HG03095 (cell line): ENCODE measurements at regions not wholly inside any gene's neighbourhood (a gene's known extent, or its start where the extent isn't known, plus 50 kb on each side); places are given as distances from the start of the nearest gene placed in this dataset.
"Not testable (repeated sequence)": the region's sequence is repeated elsewhere in the genome, so short reads cannot be mapped to it uniquely, and the experiment has no call there.

Experiments used
- ATAC-seq: cut with Tn5 transposase; IDR thresholded peaks from one replicate; pipeline ENCODE4 v1.9.1; 2021; ENCODE audit warnings: moderate library complexity; ENCODE audit not compliant: unreplicated experiment

GRCh38 chr7:108810756-108811385 is 241.2 kb downstream of the DNAJB9 start:
- ATAC-seq, result no peak

- no peak for ATAC-seq
Observed at GRCh38 chr7:108813251-108814014, 243.8 kb downstream of the DNAJB9 start.

- ATAC-seq, result no peak
Observed at GRCh38 chr7:108815815-108816214, 246.1 kb downstream of the DNAJB9 start.

GRCh38 chr7:108818742-108819141 is 249.1 kb downstream of the DNAJB9 start:
- no peak for ATAC-seq

- ATAC-seq, result no peak
Observed at GRCh38 chr7:108824840-108825580, 255.3 kb downstream of the DNAJB9 start.

GRCh38 chr7:108825581-108825909 is 255.9 kb downstream of the DNAJB9 start:
- no peak for ATAC-seq

- ATAC-seq, result no peak
Observed at GRCh38 chr7:108836256-108836655, 266.6 kb downstream of the DNAJB9 start.

GRCh38 chr7:108838198-108838597 is 268.5 kb downstream of the DNAJB9 start:
- ATAC-seq, result no peak

GRCh38 chr7:108839076-108839475 is 269.4 kb downstream of the DNAJB9 start:
- no peak for ATAC-seq

GRCh38 chr7:108845951-108846350 is 276.3 kb downstream of the DNAJB9 start:
- no peak for ATAC-seq

- no peak for ATAC-seq
Observed at GRCh38 chr7:108846471-108846870, 276.8 kb downstream of the DNAJB9 start.

- ATAC-seq, result no peak
Observed at GRCh38 chr7:108848486-108848885, 278.8 kb downstream of the DNAJB9 start.

GRCh38 chr7:108860615-108861014 is 290.9 kb downstream of the DNAJB9 start:
- ATAC-seq, result no peak

- ATAC-seq, result no peak
Observed at GRCh38 chr7:108861071-108861470, 291.4 kb downstream of the DNAJB9 start.

GRCh38 chr7:108863227-108863848 is 293.7 kb downstream of the DNAJB9 start:
- no peak for ATAC-seq

GRCh38 chr7:108869070-108869469 is 299.4 kb downstream of the DNAJB9 start:
- ATAC-seq, result no peak

- ATAC-seq, result no peak
Observed at GRCh38 chr7:108875139-108875538, 305.5 kb downstream of the DNAJB9 start.

- ATAC-seq, result no peak
Observed at GRCh38 chr7:108890862-108891261, 321.2 kb downstream of the DNAJB9 start.

GRCh38 chr7:108908456-108908855 is 338.8 kb downstream of the DNAJB9 start:
- no peak for ATAC-seq

- no peak for ATAC-seq
Observed at GRCh38 chr7:108911016-108911415, 341.3 kb downstream of the DNAJB9 start.

- ATAC-seq, result no peak
Observed at GRCh38 chr7:108920490-108920889, 350.8 kb downstream of the DNAJB9 start.

- not testable (repeated sequence) for ATAC-seq
Observed at GRCh38 chr7:108943048-108943447, 373.4 kb downstream of the DNAJB9 start.
